WTC11 (cell line): ENCODE measurements at regions not wholly inside any gene's neighbourhood (a gene's known extent, or its start where the extent isn't known, plus 50 kb on each side); places are given as distances from the start of the nearest gene placed in this dataset.

Experiments used
- ATAC-seq: fragments of 200-7000 bp; cut with Tn5 transposase; 2 replicates; pipeline ENCODE4 v1.10.0; 2021; ENCODE audit warnings: mild to moderate bottlenecking, moderate library complexity
- CTCF ChIA-PET: fragments of 300-600 bp; sonication (Branson Sonifier 250); formaldehyde crosslinking; loops from one replicate; lab custom pipeline; 2021; ENCODE audit warnings: antibody characterized with exemption; lab: Charles Lee
- POLR2A ChIA-PET: fragments of 350-600 bp; sonication (Branson Sonifier 250); formaldehyde crosslinking; loops from one replicate; lab custom pipeline; 2021; ENCODE audit warnings: antibody characterized with exemption; lab: Charles Lee
- DNase-seq: peaks from one replicate; pipeline ENCODE4 v3.0.0; 2021; ENCODE audit warnings: low spot score
- H3K27ac Mint-ChIP-seq: 2 replicates; pipeline ENCODE4 v1.8.0; 2021; ENCODE audit warnings: mixed read lengths
- H3K27me3 Mint-ChIP-seq: 2 replicates; pipeline ENCODE4 v1.8.0; 2021; ENCODE audit warnings: low read depth, mild to moderate bottlenecking, moderate library complexity, mixed read lengths
- H3K36me3 Mint-ChIP-seq: 2 replicates; pipeline ENCODE4 v1.8.0; 2021; ENCODE audit warnings: mixed read lengths
- H3K4me1 Mint-ChIP-seq: 2 replicates; pipeline ENCODE4 v1.8.0; 2022; ENCODE audit warnings: mixed read lengths
- H3K4me3 Mint-ChIP-seq: 2 replicates; pipeline ENCODE4 v1.8.0; 2021; ENCODE audit warnings: mild to moderate bottlenecking, moderate library complexity, mixed read lengths
- H3K9me3 Mint-ChIP-seq: 2 replicates; pipeline ENCODE4 v1.8.0; 2021; ENCODE audit warnings: mixed read lengths
- AR ChIP-seq: fragments of 250-450 bp; sonication (Bioruptor Pico); IDR thresholded peaks from 2 replicates; pipeline ENCODE4 v1.9.0; 2021; ENCODE audit warnings: mild to moderate bottlenecking
- ATF1 ChIP-seq: sonication (generic); formaldehyde crosslinking; IDR thresholded peaks from 2 replicates; pipeline ENCODE4 v1.8.1; 2023; ENCODE audit warnings: mild to moderate bottlenecking, moderate library complexity, missing genetic modification reagents
- ATF6 ChIP-seq: sonication (generic); formaldehyde crosslinking; IDR thresholded peaks from 2 replicates; pipeline ENCODE4 v1.8.1; 2023; ENCODE audit warnings: mild to moderate bottlenecking, missing genetic modification reagents
- CTCF ChIP-seq: fragments of 200-600 bp; IDR thresholded peaks from 2 replicates; pipeline ENCODE4 v1.8.0; 2022; ENCODE audit warnings: antibody characterized with exemption
- FOXJ3 ChIP-seq: sonication (generic); formaldehyde crosslinking; IDR thresholded peaks from 2 replicates; pipeline ENCODE4 v1.9.0; 2021; ENCODE audit warnings: missing genetic modification reagents, mild to moderate bottlenecking, borderline replicate concordance
- HMGXB4 ChIP-seq: sonication (generic); formaldehyde crosslinking; IDR thresholded peaks from 2 replicates; pipeline ENCODE4 v1.8.1; 2023; ENCODE audit warnings: mild to moderate bottlenecking, moderate library complexity, missing genetic modification reagents
- IRF2 ChIP-seq: sonication (generic); formaldehyde crosslinking; IDR thresholded peaks from 2 replicates; pipeline ENCODE4 v1.8.0; 2022; ENCODE audit warnings: low read depth, missing genetic modification reagents, borderline replicate concordance
- MYBL2 ChIP-seq: sonication (generic); formaldehyde crosslinking; IDR thresholded peaks from 2 replicates; pipeline ENCODE4 v1.8.1; 2023; ENCODE audit warnings: mild to moderate bottlenecking, moderate library complexity, missing genetic modification reagents
- NFYB ChIP-seq: sonication (generic); formaldehyde crosslinking; conservative IDR thresholded peaks from 2 replicates; pipeline ENCODE4 v1.8.0; 2022; ENCODE audit warnings: low read depth, missing genetic modification reagents
- NR1H2 ChIP-seq: sonication (generic); formaldehyde crosslinking; IDR thresholded peaks from 2 replicates; pipeline ENCODE4 v1.9.0; 2021; ENCODE audit warnings: mild to moderate bottlenecking, moderate library complexity, missing genetic modification reagents
- SP1 ChIP-seq: sonication (generic); formaldehyde crosslinking; conservative IDR thresholded peaks from 2 replicates; pipeline ENCODE4 v1.8.1; 2022; ENCODE audit warnings: missing genetic modification reagents
- ZNF121 ChIP-seq: sonication (generic); formaldehyde crosslinking; IDR thresholded peaks from 2 replicates; pipeline ENCODE4 v1.8.0; 2023; ENCODE audit warnings: missing genetic modification reagents
- ZNF263 ChIP-seq: sonication (generic); formaldehyde crosslinking; IDR thresholded peaks from 2 replicates; pipeline ENCODE4 v1.8.1; 2022; ENCODE audit warnings: low read depth, mild to moderate bottlenecking, moderate library complexity, missing genetic modification reagents
- ZNF281 ChIP-seq: sonication (generic); formaldehyde crosslinking; IDR thresholded peaks from 2 replicates; pipeline ENCODE4 v1.8.0; 2023; ENCODE audit warnings: mild to moderate bottlenecking, missing genetic modification reagents
- ZNF425 ChIP-seq: fragments of 250-450 bp; sonication (Bioruptor Pico); conservative IDR thresholded peaks from 2 replicates; pipeline ENCODE4 v1.9.0; 2021; ENCODE audit warnings: mild to moderate bottlenecking
- ZNF512 ChIP-seq: sonication (generic); formaldehyde crosslinking; IDR thresholded peaks from 2 replicates; pipeline ENCODE4 v1.8.1; 2022; ENCODE audit warnings: missing genetic modification reagents, borderline replicate concordance
- ZSCAN18 ChIP-seq: fragments of 250-450 bp; sonication (Bioruptor Pico); IDR thresholded peaks from 2 replicates; pipeline ENCODE4 v2.1.2; 2022; ENCODE audit warnings: mild to moderate bottlenecking, moderate library complexity

- no peak overlapping the region for H3K27ac Mint-ChIP-seq
- no peak for TF ChIP-seq NFYB (CRISPR knock-in tag)
- no peak for TF ChIP-seq HMGXB4 (CRISPR knock-in tag)
- CTCF ChIA-PET, result interaction anchor here (2.2 kb wide), 1 partner anchor 141 kb away, joined by 5 read pairs; no protein-coding TSS in a partner anchor
Measured at GRCh38 chr3:166696103-166696502, 684.0 kb downstream of the ZBBX start.

GRCh38 chr3:166688665-166689064 lies 691.4 kb downstream of the ZBBX start:
- H3K27ac Mint-ChIP-seq, result no peak overlapping the region
- no peaks in the 10 kb centered on the region for H3K27me3 Mint-ChIP-seq
- peaks cover under 1% of the 10 kb centered on the region; the same call in 1 of the 2 replicates for H3K9me3 Mint-ChIP-seq
- H3K4me1 Mint-ChIP-seq, result no peaks in the 10 kb centered on the region
- ChIA-PET POLR2A (interaction anchor here (0.6 kb wide), 1 partner anchor 12 kb away, joined by 3 read pairs; no protein-coding TSS in a partner anchor), CTCF (no interaction called here)
- no peak for DNase-seq
- no peaks in the 10 kb centered on the region for H3K36me3 Mint-ChIP-seq
- H3K4me3 Mint-ChIP-seq, result no peak overlapping the region
- no peak for ATAC-seq
- TF ChIP-seq ZNF281 (CRISPR knock-in tag) (no peak), SP1 (CRISPR knock-in tag) (no peak), ATF1 (CRISPR knock-in tag) (no peak), ZNF425 (CRISPR knock-in tag) (no peak), IRF2 (no peak), ZNF263 (CRISPR knock-in tag) (no peak), NR1H2 (CRISPR knock-in tag) (no peak), ZSCAN18 (CRISPR knock-in tag) (no peak), MYBL2 (CRISPR knock-in tag) (no peak), AR (CRISPR knock-in tag) (no peak), ZNF121 (CRISPR knock-in tag) (no peak), ZNF512 (CRISPR knock-in tag) (no peak), ATF6 (CRISPR knock-in tag) (no peak), CTCF (no peak), FOXJ3 (CRISPR knock-in tag) (no peak)

More at GRCh38 chr3:166696103-166696502, 684.0 kb downstream of the ZBBX start:
- peaks cover 14% of the 10 kb centered on the region for H3K4me1 Mint-ChIP-seq
- DNase-seq, result no peak
- H3K9me3 Mint-ChIP-seq, result peaks cover 8% of the 10 kb centered on the region
- no peaks in the 10 kb centered on the region for H3K27me3 Mint-ChIP-seq
- ATAC-seq, result no peak
- no peak overlapping the region for H3K4me3 Mint-ChIP-seq
- POLR2A ChIA-PET, result no interaction called here
- H3K36me3 Mint-ChIP-seq, result no peaks in the 10 kb centered on the region
